HFFc6 (cell line): ENCODE measurements at regions not wholly inside any gene's neighbourhood (a gene's known extent, or its start where the extent isn't known, plus 50 kb on each side); places are given as distances from the start of the nearest gene placed in this dataset.
A peak's percentile ranks its signal among the peaks of the same experiment; 100 is the strongest.

Source experiments
- DNase-seq: peaks from one replicate; pipeline ENCODE4 v3.0.0-alpha.2; 2018
- H3K27ac Mint-ChIP-seq: 2 replicates; pipeline ENCODE4 v1.8.0; 2020; ENCODE audit warnings: mild to moderate bottlenecking, mixed read lengths
- H3K27me3 Mint-ChIP-seq: 2 replicates; pipeline ENCODE4 v1.8.0; 2021; ENCODE audit warnings: mild to moderate bottlenecking, moderate library complexity, mixed read lengths; ENCODE audit not compliant: insufficient read depth
- H3K36me3 Mint-ChIP-seq: 2 replicates; pipeline ENCODE4 v1.8.0; 2021; ENCODE audit warnings: low read depth, mixed read lengths
- H3K4me1 Mint-ChIP-seq: 2 replicates; pipeline ENCODE4 v1.8.0; 2020; ENCODE audit warnings: low read depth, mixed read lengths
- H3K4me3 Mint-ChIP-seq: 2 replicates; pipeline ENCODE4 v1.8.0; 2020; ENCODE audit warnings: mild to moderate bottlenecking, moderate library complexity, mixed read lengths
- H3K9me3 Mint-ChIP-seq: 2 replicates; pipeline ENCODE4 v1.8.0; 2020; ENCODE audit warnings: mild to moderate bottlenecking, mixed read lengths
- TF ChIP-seq, protein P1 (sequence below): fragments of 200-600 bp; sonication (generic); IDR thresholded peaks from 2 replicates; pipeline ENCODE4 v1.5.0; 2021; ENCODE audit warnings: antibody characterized with exemption, mild to moderate bottlenecking

DNA sequence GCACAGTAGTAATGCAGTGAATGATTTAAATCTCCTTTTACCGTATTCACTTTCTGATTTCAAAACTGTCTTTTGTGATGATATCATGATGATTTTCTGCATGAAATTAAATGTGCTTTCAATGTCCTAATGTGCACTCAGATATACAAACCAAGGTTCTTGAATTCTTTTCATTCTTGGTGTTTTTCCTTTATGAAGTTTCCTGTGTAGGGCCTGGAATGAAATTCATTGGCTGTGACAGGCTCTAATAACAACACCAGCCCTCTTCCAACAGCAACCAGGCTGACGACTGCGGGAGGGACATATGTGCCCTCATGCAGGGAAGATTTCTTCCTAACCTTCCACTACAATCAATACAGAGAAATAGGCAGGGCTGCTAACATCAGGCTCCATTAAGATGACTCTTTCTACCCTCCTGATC, 1052.0 kb downstream of the DIAPH3 start:
- no peaks in the 10 kb centered on the region for H3K36me3 Mint-ChIP-seq
- H3K4me3 Mint-ChIP-seq = no peak overlapping the region
- 0 out of 2 replicates have a peak, but pooled peaks cover 5% of the 10 kb centered on the region for H3K4me1 Mint-ChIP-seq
- peak overlapping the region; percentile 24; the same call in 1 of the 2 replicates for H3K27ac Mint-ChIP-seq
- peak; percentile 9 for DNase-seq
- H3K27me3 Mint-ChIP-seq = peaks cover 1% of the 10 kb centered on the region; the same call in 1 of the 2 replicates
- peaks cover 19% of the 10 kb centered on the region for H3K9me3 Mint-ChIP-seq
- TF ChIP-seq, protein P1, sequence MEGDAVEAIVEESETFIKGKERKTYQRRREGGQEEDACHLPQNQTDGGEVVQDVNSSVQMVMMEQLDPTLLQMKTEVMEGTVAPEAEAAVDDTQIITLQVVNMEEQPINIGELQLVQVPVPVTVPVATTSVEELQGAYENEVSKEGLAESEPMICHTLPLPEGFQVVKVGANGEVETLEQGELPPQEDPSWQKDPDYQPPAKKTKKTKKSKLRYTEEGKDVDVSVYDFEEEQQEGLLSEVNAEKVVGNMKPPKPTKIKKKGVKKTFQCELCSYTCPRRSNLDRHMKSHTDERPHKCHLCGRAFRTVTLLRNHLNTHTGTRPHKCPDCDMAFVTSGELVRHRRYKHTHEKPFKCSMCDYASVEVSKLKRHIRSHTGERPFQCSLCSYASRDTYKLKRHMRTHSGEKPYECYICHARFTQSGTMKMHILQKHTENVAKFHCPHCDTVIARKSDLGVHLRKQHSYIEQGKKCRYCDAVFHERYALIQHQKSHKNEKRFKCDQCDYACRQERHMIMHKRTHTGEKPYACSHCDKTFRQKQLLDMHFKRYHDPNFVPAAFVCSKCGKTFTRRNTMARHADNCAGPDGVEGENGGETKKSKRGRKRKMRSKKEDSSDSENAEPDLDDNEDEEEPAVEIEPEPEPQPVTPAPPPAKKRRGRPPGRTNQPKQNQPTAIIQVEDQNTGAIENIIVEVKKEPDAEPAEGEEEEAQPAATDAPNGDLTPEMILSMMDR = no peak

DNA sequence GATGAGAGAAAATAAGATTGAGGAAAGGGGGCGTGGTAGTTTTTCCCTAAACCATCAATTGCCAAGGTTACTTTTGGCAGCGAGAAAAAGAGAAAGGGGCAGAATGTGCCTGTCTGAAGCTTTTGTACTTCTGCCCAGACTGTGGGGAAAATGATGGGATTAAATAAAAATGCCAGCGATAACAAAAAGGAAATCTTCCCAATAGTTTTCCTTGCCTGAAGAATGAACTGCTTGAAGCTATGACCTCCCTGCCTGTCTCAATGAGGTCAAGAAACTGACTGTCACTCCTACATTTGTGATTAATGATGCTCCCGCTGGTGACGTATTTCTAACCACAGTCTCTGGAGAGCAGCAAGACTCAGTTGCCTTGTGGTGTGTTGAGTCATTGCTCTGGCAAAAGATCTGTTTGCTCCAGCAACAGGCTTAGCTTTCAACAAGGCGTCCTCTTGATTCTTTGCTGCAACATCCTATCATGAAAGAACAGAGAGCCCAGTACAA, 1051.5 kb downstream of the DIAPH3 start:
- no peaks in the 10 kb centered on the region for H3K36me3 Mint-ChIP-seq
- H3K27me3 Mint-ChIP-seq = peaks cover 1% of the 10 kb centered on the region; the same call in 1 of the 2 replicates
- H3K4me1 Mint-ChIP-seq = 0 out of 2 replicates have a peak, but pooled peaks cover 5% of the 10 kb centered on the region
- DNase-seq = peak; percentile 18
- no peak overlapping the region for H3K4me3 Mint-ChIP-seq
- TF ChIP-seq, protein P1 = no peak
- peaks cover 15% of the 10 kb centered on the region for H3K9me3 Mint-ChIP-seq
- H3K27ac Mint-ChIP-seq = peak overlapping the region; percentile 24; the same call in 1 of the 2 replicates

DNA sequence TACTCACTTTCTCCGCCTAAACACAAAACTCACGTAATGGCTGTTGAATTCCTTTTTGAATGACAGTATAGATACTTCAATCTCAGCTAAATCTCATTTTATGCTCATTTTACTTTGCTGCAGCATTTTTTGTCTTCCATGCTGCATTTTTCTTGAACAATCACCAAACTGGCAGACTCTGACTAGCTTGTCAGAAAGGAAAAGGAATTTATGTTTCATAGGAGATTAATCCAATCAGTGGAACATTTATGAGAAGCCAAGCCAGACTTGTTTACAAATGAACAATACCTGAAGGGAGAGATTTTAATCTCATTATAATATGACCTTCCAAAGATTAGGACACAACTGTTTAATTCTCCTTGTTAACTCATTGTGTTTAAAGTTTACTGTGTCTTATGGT, 1044.3 kb downstream of the DIAPH3 start:
- H3K27me3 Mint-ChIP-seq = peaks cover 2% of the 10 kb centered on the region; the same call in 1 of the 2 replicates
- TF ChIP-seq, protein P1 = no peak
- H3K9me3 Mint-ChIP-seq = peaks cover 21% of the 10 kb centered on the region
- no peak for DNase-seq
- no peaks in the 10 kb centered on the region for H3K4me1 Mint-ChIP-seq
- H3K36me3 Mint-ChIP-seq = no peaks in the 10 kb centered on the region; the same call in 1 of the 2 replicates
- no peak overlapping the region for H3K4me3 Mint-ChIP-seq
- H3K27ac Mint-ChIP-seq = no peak overlapping the region

DNA sequence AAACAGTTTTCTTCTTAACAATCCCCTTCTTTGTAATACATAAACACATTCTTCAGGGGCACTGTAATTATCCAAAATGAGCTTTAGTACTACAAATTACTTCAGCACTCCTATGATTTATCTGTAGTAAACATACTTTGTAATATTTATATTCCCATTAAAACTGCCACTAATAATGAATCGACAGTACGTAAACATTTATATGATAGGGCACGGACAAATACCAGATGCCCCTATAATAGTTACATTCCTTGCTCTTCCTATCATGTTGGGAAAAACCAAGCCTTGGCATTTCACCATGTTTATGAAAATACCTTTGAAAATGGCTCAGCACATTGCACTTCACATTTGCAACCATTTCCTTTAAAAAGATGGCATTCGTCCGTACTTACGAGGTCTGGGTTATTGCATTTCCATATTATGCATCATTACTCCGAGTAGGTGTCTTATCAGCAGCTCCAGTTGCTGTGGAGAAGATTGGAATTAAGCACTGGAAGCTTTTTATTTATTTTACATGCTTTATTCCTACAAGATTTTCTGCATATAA, 1043.4 kb downstream of the DIAPH3 start:
- DNase-seq = no peak
- H3K4me3 Mint-ChIP-seq = no peak overlapping the region
- H3K27me3 Mint-ChIP-seq = peaks cover 2% of the 10 kb centered on the region; the same call in 1 of the 2 replicates
- H3K9me3 Mint-ChIP-seq = peaks cover 25% of the 10 kb centered on the region
- H3K36me3 Mint-ChIP-seq = no peaks in the 10 kb centered on the region; the same call in 1 of the 2 replicates
- TF ChIP-seq, protein P1 = no peak
- no peaks in the 10 kb centered on the region for H3K4me1 Mint-ChIP-seq
- no peak overlapping the region for H3K27ac Mint-ChIP-seq

DNA sequence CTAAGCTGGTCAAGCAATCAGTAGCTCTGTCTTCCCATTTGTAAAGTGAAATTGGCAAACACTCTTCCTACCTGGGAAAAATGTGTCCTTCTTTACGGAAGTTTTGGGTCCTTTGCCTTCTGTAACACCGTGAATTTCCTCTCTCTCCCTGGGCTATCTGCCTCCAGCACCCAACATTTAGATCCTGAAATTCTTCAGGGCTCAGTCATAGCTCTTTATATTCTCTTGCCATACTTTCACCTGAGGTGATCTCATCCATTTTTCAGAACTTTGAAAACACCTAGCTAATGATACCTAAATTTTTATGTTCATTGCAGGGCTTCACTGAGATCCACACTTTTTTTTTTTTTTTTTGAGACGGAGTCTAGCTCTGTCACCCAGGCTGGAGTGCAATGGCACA, 1042.2 kb downstream of the DIAPH3 start:
- TF ChIP-seq, protein P1 = no peak
- no peak for DNase-seq
- no peak overlapping the region for H3K4me3 Mint-ChIP-seq
- no peaks in the 10 kb centered on the region for H3K4me1 Mint-ChIP-seq
- H3K9me3 Mint-ChIP-seq = peaks cover 25% of the 10 kb centered on the region
- peaks cover 2% of the 10 kb centered on the region; the same call in 1 of the 2 replicates for H3K27me3 Mint-ChIP-seq
- H3K36me3 Mint-ChIP-seq = no peaks in the 10 kb centered on the region; the same call in 1 of the 2 replicates
- no peak overlapping the region for H3K27ac Mint-ChIP-seq
